Upper lobe of left lung (tissue), 4 donors: ENCODE measurements at regions not wholly inside any gene's neighbourhood (a gene's known extent, or its start where the extent isn't known, plus 50 kb on each side); places are given as distances from the start of the nearest gene placed in this dataset.

ENCODE experiments used
- POLR2A ChIP-seq, 4 donors: fragments of 450-650 bp; IDR thresholded peaks; one replicate each; pipeline ENCODE4 v1.5.1; 2016 to 2017; ENCODE audit warnings: antibody characterized with exemption in 4 of 4, mild to moderate bottlenecking in 2 of 4
- TF ChIP-seq, protein P1 (sequence below), 6 experiments: fragments of 450-650 bp in 4 of 6; fragments of 200-600 bp in 2 of 6; sonication (generic) in 2 of 6; IDR thresholded peaks; one replicate each; pipeline ENCODE4 v1.5.1; 2016 to 2019; ENCODE audit warnings: antibody characterized with exemption in 6 of 6

DNA sequence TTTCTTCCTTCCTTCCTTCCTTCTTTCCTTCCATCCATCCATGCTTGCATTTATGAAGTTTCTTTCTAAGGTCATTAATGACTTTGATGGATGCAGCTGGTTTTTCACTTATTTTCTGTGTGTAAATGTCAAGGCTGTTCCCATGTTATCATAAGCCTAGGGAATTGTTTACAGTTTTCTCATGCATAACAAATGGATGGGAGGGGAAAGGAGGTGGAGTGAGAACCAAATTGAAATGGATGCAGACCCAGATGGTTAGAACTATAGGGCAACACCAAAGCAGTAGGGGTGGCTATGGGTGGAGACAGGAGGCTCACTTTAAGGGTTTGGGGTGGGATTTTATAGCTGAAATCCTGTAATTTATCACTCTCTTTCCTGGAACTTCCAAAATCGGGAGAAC is 146.2 kb downstream of the TPH2 start:
- TF ChIP-seq, protein P1, sequence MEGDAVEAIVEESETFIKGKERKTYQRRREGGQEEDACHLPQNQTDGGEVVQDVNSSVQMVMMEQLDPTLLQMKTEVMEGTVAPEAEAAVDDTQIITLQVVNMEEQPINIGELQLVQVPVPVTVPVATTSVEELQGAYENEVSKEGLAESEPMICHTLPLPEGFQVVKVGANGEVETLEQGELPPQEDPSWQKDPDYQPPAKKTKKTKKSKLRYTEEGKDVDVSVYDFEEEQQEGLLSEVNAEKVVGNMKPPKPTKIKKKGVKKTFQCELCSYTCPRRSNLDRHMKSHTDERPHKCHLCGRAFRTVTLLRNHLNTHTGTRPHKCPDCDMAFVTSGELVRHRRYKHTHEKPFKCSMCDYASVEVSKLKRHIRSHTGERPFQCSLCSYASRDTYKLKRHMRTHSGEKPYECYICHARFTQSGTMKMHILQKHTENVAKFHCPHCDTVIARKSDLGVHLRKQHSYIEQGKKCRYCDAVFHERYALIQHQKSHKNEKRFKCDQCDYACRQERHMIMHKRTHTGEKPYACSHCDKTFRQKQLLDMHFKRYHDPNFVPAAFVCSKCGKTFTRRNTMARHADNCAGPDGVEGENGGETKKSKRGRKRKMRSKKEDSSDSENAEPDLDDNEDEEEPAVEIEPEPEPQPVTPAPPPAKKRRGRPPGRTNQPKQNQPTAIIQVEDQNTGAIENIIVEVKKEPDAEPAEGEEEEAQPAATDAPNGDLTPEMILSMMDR (IDR thresholded peaks at IDR 0.05), result no peak
- TF ChIP-seq POLR2A (IDR thresholded peaks at IDR 0.05), result no peak
